Natural killer cell (primary cell): ENCODE measurements at regions not wholly inside any gene's neighbourhood (a gene's known extent, or its start where the extent isn't known, plus 50 kb on each side); places are given as distances from the start of the nearest gene placed in this dataset.

Source experiments
- ATAC-seq, 3 donors: fragments of 150-1000 bp in 2 of 3; fragments of 200-7000 bp in 1 of 3; cut with Tn5 transposase; 1 replicate in 1 of 3; 2 replicates in 2 of 3; pipeline ENCODE4 v1.10.0; 2021; ENCODE audit warnings: mild to moderate bottlenecking in 2 of 3, moderate library complexity in 2 of 3
- DNase-seq, 2 donors: peaks; one replicate each; pipeline versions ENCODE4 v3.0.0 to v3.0.0-alpha.2; 2013 to 2021; ENCODE audit warnings: mixed read lengths in 1 of 2
- H3K27ac ChIP-seq: one replicate; pipeline ENCODE4 v1.5.1; 2013; ENCODE audit warnings: mild to moderate bottlenecking, low read length
- H3K27me3 ChIP-seq: one replicate; pipeline ENCODE4 v1.6.1; 2013; ENCODE audit warnings: low read length; ENCODE audit not compliant: control insufficient read depth, insufficient read depth
- H3K36me3 ChIP-seq: one replicate; pipeline ENCODE4 v1.6.1; 2013; ENCODE audit warnings: low read length; ENCODE audit not compliant: control insufficient read depth, insufficient read depth
- H3K4me1 ChIP-seq: one replicate; pipeline ENCODE4 v1.6.1; 2013; ENCODE audit warnings: low read length; ENCODE audit not compliant: control insufficient read depth, insufficient read depth
- H3K4me3 ChIP-seq: one replicate; pipeline ENCODE4 v1.5.1; 2013; ENCODE audit warnings: low read length
- H3K9me3 ChIP-seq: one replicate; pipeline ENCODE4 v1.6.1; 2013; ENCODE audit warnings: low read length; ENCODE audit not compliant: control insufficient read depth, insufficient read depth
- H3K27ac Mint-ChIP-seq, 2 donors: one replicate each; pipeline ENCODE4 v1.8.0; 2022; ENCODE audit warnings: mild to moderate bottlenecking in 2 of 2, mixed read lengths in 2 of 2, moderate library complexity in 1 of 2
- H3K27me3 Mint-ChIP-seq, 2 donors: one replicate each; pipeline ENCODE4 v1.8.0; 2022; ENCODE audit warnings: low read depth in 2 of 2, mixed read lengths in 2 of 2
- H3K36me3 Mint-ChIP-seq: one replicate; pipeline ENCODE4 v1.8.0; 2022; ENCODE audit warnings: mixed read lengths
- H3K4me1 Mint-ChIP-seq, 2 donors: one replicate each; pipeline ENCODE4 v1.8.0; 2022; ENCODE audit warnings: mixed read lengths in 2 of 2
- H3K4me3 Mint-ChIP-seq: one replicate; pipeline ENCODE4 v1.8.0; 2022; ENCODE audit warnings: mild to moderate bottlenecking, moderate library complexity, mixed read lengths
- H3K9me3 Mint-ChIP-seq, 2 donors: one replicate each; pipeline ENCODE4 v1.8.0; 2022; ENCODE audit warnings: mixed read lengths in 2 of 2
- WGBS: methylation state at CpG from one replicate; pipeline ENCODE4 v1.1.7; 2013; ENCODE audit warnings: missing lambda C conversion rate; ENCODE audit not compliant: insufficient coverage; 5-methylcytosine and 5-hydroxymethylcytosine counted together
- intact Hi-C: fragments of 100-400 bp; cut with micrococcal nuclease; formaldehyde crosslinking; loops from one replicate; pipeline ENCODE4 v1.14.2; 2022
- TF ChIP-seq, protein P1 (sequence below): fragments of 200-600 bp; IDR thresholded peaks from one replicate; pipeline ENCODE4 v1.8.0; 2022; ENCODE audit warnings: antibody characterized with exemption

DNA sequence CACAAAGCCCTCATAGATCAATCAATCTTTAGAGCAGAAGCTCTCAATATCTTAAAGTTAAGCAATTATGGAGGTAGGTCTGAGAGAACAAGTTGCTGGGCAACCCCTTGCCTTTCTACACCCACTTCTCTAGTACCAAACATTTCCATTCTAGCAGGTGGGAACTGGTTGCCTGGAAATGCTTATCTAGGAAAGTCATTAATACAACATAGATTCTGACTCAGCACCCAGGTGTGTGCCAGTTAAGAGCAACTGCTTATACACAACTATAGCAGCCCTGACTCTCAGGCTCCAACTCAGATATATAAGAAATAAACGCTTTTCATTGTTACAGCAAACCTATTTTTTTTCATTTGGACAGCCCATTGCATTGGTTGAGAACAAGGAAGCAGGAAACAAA is 237.7 kb downstream of the IRS1 start:
- TF ChIP-seq, protein P1, sequence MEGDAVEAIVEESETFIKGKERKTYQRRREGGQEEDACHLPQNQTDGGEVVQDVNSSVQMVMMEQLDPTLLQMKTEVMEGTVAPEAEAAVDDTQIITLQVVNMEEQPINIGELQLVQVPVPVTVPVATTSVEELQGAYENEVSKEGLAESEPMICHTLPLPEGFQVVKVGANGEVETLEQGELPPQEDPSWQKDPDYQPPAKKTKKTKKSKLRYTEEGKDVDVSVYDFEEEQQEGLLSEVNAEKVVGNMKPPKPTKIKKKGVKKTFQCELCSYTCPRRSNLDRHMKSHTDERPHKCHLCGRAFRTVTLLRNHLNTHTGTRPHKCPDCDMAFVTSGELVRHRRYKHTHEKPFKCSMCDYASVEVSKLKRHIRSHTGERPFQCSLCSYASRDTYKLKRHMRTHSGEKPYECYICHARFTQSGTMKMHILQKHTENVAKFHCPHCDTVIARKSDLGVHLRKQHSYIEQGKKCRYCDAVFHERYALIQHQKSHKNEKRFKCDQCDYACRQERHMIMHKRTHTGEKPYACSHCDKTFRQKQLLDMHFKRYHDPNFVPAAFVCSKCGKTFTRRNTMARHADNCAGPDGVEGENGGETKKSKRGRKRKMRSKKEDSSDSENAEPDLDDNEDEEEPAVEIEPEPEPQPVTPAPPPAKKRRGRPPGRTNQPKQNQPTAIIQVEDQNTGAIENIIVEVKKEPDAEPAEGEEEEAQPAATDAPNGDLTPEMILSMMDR: no peak
- H3K27me3 ChIP-seq: no peaks in the 10 kb centered on the region
- peaks cover 0 to 6% of the 10 kb centered on the region in 2 donors for H3K27me3 Mint-ChIP-seq
- H3K4me1 ChIP-seq: no peaks in the 10 kb centered on the region
- H3K27ac Mint-ChIP-seq: no peak overlapping the region
- H3K9me3 ChIP-seq: no peaks in the 10 kb centered on the region
- no peaks in the 10 kb centered on the region for H3K36me3 Mint-ChIP-seq
- DNase-seq: no peak
- H3K4me3 Mint-ChIP-seq: no peak overlapping the region
- intact Hi-C loops: no loop called here
- peaks cover 4% of the 10 kb centered on the region in 2 donors for H3K9me3 Mint-ChIP-seq
- H3K4me1 Mint-ChIP-seq: no peaks in the 10 kb centered on the region
- H3K27ac ChIP-seq: no peak overlapping the region
- H3K36me3 ChIP-seq: no peaks in the 10 kb centered on the region
- no peak overlapping the region for H3K4me3 ChIP-seq
- 90% methylated on average over 1 of the region's 1 CpG for WGBS
- ATAC-seq: no peak

- Histone ChIP-seq H3K27ac (no peak overlapping the region), H3K27me3 (no peaks in the 10 kb centered on the region), H3K4me3 (no peak overlapping the region), H3K9me3 (no peaks in the 10 kb centered on the region), H3K36me3 (no peaks in the 10 kb centered on the region), H3K4me1 (no peaks in the 10 kb centered on the region)
- peaks cover 4% of the 10 kb centered on the region in 2 donors for H3K9me3 Mint-ChIP-seq
- no peaks in the 10 kb centered on the region for H3K36me3 Mint-ChIP-seq
- WGBS: 94% methylated on average over 1 of the region's 2 CpGs
- no peak for DNase-seq
- intact Hi-C loops: no loop called here
- TF ChIP-seq, protein P1: no peak
- ATAC-seq: no peak
- no peak overlapping the region for H3K4me3 Mint-ChIP-seq
- H3K4me1 Mint-ChIP-seq: no peaks in the 10 kb centered on the region
- H3K27me3 Mint-ChIP-seq: peaks cover 0 to 6% of the 10 kb centered on the region in 2 donors
- no peak overlapping the region for H3K27ac Mint-ChIP-seq
These were observed 239.3 kb downstream of the IRS1 start for GRCh38 chr2:226560325-226560724.

DNA sequence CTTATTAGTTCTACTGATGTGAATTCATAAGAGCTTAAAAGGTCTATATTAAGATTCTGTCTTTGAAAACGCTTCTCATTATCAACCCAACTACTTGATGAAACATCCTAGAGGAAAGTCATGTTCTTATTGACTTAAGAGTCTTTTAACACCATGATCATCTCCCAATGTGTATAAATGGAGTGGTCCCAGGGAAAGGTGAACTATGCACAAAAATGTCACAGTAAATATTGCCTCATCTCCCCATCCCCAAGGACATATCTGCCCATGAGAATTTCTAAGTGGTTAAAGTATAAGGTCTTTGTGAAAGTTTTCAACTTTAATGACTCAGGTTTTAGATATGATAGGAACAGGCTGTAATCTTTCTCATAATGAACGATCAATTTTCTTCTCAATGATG is 240.1 kb downstream of the IRS1 start:
- no peaks in the 10 kb centered on the region for H3K36me3 Mint-ChIP-seq
- Histone ChIP-seq H3K27ac (no peak overlapping the region), H3K36me3 (no peaks in the 10 kb centered on the region), H3K9me3 (no peaks in the 10 kb centered on the region), H3K4me1 (no peaks in the 10 kb centered on the region), H3K27me3 (no peaks in the 10 kb centered on the region), H3K4me3 (no peak overlapping the region)
- H3K4me3 Mint-ChIP-seq: no peak overlapping the region
- no peak for DNase-seq
- peaks cover 4% of the 10 kb centered on the region in 2 donors for H3K9me3 Mint-ChIP-seq
- H3K4me1 Mint-ChIP-seq: no peaks in the 10 kb centered on the region
- H3K27me3 Mint-ChIP-seq: peaks cover 0 to 6% of the 10 kb centered on the region in 2 donors
- TF ChIP-seq, protein P1: no peak
- intact Hi-C loops: no loop called here
- no peak for ATAC-seq
- 100% methylated on average over 1 of the region's 2 CpGs for WGBS
- H3K27ac Mint-ChIP-seq: no peak overlapping the region

GRCh38 chr2:226558418-226558817 is 241.2 kb downstream of the IRS1 start:
- ATAC-seq: no peak
- Histone ChIP-seq H3K9me3 (no peaks in the 10 kb centered on the region), H3K27me3 (no peaks in the 10 kb centered on the region), H3K36me3 (no peaks in the 10 kb centered on the region), H3K4me3 (no peak overlapping the region), H3K4me1 (no peaks in the 10 kb centered on the region), H3K27ac (no peak overlapping the region)
- Mint-ChIP-seq H3K36me3 (no peaks in the 10 kb centered on the region), H3K9me3 (peaks cover 2 to 4% of the 10 kb centered on the region in 2 donors), H3K4me3 (no peak overlapping the region), H3K27me3 (peaks cover 0 to 6% of the 10 kb centered on the region in 2 donors), H3K27ac (no peak overlapping the region), H3K4me1 (no peaks in the 10 kb centered on the region)
- TF ChIP-seq, protein P1: no peak
- 83% methylated on average over 5 of the region's 5 CpGs for WGBS
- intact Hi-C loops: no loop called here
- DNase-seq: no peak
